HG03378 (cell line): ENCODE measurements at regions not wholly inside any gene's neighbourhood (a gene's known extent, or its start where the extent isn't known, plus 50 kb on each side); places are given as distances from the start of the nearest gene placed in this dataset.

ENCODE experiments used
- ATAC-seq: cut with Tn5 transposase; IDR thresholded peaks from one replicate; pipeline ENCODE4 v1.9.1; 2021; ENCODE audit warnings: mild to moderate bottlenecking, moderate library complexity; ENCODE audit not compliant: unreplicated experiment

DNA sequence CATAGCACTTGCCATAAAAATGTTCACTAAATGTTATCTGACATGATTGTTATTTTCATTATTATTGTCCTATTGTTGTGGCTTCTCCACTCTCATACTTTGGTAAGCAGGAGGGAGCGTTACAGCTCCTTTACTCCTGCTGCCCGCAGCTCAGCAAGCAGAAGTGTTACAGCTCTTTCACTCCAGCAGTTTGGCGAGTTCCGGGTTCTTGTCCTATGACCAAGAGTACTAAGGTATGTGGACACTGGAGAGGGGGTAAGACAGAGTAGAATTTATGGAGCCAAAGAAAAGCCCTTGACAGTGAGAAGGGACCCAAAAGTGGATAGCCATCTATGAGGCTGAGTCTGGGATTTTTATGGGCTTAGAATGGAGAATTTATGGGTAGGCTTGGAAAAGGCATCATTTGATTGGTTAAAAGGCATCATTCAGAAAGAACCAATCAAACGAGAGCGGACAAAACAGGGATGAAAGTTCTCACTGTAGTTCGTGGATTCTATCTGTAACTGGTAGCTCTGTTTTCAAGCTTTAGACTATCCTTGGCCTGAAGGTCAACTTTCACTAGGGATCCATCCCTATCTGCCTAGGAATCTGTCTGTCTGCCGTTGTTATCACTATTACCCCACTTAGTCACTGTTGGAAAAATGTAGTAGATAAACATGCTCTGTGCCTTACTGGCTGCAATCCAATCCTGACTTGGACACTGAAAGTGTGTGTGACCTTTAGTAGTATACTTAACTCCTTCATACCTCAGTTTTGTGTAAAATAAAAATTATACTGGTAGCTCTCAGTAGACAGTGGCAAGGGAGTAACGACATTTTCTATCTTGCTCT, 545.6 kb upstream of the LCORL start:
- ATAC-seq, result no peak

DNA sequence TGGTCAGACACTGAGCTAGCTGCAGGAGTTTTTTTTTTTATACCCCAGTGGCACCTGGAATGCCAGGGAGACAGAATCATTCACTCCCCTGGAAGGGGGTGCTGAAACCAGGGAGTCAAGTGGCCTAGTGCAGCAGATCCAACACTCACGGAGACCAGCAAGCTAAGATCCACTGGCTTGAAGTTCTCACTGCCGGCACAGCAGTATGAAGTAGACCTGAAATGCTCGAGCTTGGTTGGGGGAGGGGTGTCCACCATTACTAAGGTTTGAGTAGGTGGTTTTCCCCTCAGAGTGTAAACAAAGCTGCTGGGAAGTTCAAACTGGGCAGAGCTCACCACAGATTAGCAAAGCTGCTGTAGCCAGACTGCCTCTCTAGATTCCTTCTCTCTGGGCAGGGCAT, 537.9 kb upstream of the LCORL start:
- ATAC-seq, result no peak

DNA sequence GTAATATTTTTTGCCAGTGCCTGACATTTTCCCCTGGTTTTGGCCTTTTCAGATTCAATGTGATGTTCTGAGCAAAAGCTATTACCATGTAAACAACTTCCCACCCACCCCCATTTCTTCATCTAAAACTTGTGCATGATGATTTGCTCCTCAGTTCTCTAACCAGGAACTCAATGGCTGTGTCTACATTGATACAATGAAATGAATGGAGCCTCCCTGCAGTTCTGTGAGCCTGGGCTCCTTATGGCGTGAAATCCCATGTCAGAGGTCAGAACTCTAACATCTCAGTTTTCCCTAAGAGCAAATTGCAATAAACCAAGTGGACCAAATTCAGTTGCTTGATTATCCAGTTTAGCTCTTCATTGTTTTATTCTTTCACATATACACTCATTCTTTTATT, 534.8 kb upstream of the LCORL start:
- ATAC-seq, result no peak

DNA sequence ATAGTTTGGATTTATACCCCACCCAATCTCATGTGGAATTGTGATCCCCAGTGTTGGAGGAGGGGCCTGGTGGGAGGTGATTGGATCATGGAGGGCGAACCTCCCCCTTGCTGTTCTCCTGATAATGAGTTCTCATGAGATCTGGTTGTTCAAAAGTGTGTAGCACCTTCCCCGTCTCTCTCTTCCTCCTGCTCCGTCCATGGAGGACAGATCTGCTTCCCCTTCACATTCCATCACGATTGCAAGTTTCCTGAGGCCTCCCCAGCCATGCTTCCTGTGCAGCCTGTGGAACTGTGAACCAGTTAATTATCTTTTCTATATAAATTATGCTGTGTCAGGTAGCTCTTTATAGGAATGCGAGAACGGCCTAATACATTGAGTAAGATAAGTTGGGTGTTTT, 518.8 kb upstream of the LCORL start:
- ATAC-seq, result no peak

DNA sequence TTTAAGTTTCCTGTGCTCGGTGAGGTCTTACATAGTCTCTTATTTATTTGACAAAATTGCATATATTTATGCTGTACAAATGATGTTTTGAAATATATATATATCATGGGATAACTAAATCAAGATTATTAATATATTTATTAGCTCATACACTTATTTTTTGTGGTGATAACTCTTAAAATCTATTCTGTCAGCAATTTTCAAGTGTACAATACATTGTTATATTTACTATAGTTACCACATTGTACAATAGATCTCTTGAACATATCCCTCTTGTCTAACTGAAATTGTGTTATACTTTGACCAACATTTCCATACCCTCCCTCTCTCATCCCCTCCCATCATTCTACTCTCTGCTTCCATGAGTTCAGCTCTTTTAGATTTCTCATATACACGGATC, 516.6 kb upstream of the LCORL start:
- no peak for ATAC-seq

DNA sequence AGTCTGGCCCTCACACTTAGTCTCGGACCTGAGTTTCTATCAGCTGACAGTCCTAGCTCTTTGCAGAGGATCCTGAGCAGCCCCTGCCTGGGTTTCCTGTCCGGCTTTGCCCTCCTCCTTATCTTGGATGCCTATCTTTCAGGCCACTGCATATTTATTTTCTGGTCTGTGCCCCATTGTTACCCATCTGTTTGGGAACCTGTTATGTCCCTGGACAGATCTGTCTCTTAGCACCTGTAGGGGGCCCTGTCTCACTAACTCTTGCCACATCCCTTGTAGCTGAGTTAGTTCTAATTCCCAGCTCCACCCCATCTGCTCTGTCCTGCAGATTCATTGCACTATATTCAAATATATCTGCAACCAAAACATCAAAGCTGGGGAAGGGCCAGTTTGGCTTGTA, 514.9 kb upstream of the LCORL start:
- no peak for ATAC-seq

DNA sequence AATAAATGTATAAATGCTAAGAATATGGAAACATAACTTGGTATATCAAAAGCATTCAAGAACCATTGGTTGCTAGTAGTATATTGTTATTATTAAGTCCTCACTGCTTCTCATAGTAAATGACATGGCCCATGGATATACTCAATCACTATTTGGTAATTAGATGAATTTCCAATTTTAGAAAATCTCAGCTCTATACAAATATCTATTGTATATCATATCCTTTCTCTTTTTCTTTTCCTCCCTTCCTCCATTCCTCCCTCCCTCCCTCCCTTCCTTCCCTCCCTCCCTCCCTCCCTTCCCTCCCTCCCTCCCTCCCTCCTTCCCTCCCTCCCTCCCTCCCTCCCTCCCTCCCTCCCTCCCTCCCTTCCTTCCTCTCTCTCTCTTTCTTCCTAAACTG, 514.4 kb upstream of the LCORL start:
- no peak for ATAC-seq

DNA sequence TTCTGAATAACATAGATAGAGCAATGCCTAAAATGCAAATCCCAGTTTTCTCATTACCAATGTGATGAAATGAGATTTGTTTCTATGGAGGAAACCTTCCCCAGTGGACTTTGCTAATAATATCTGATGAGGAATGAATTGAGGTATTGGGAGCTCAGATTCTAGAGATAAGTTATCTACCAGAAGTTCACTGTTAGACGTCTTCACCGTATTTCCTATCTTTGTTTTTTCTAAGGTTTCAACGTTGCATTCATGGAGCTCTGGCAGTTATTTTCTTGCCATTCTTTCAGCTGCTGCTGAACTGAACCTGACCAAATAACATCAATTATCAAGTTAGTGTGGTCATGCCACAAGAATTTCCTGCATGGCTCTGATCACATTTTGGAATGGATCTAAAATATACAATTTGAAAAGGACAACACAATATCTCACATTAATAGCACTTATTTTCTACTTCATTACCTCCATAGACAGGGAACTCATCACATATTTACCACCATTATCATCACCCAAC, 511.8 kb upstream of the LCORL start:
- no peak for ATAC-seq

DNA sequence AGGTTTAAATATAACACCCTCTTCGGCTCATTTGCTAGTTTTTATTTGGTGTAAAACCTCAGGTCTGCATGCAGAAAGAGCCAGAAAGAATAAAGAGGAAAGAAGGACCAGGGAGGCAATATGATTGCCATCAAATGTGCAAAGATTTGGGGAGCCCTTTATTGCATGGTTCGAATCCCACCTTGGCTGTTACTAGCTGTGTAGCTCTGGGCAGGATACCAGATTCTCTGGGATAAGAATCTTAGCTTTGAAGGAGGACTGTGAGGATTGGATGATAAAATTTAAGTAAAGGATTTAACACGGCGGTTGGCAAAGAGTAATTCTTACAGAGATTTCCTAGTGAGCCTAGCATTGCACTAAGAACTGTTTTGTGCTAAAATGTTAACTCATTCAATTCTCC, 510.2 kb upstream of the LCORL start:
- no peak for ATAC-seq

DNA sequence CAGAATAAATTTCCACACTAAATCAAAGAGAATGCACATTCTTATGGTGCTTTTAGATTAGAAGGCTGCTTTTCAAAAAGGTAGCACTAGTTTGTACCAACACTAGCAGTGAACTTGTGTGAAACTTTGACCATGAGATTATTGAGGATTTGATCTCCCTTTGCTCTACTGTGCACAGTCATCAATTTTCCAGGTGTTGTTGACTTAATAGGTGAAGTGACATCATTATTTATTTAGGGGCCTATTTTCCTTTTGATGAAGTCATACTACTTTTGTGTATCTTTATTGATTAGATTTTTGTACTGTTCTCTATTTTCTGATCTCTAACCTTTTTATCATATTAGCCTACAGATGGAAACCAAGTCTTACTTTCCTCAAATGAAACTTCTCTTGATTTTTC, 507.9 kb upstream of the LCORL start:
- ATAC-seq, result no peak

DNA sequence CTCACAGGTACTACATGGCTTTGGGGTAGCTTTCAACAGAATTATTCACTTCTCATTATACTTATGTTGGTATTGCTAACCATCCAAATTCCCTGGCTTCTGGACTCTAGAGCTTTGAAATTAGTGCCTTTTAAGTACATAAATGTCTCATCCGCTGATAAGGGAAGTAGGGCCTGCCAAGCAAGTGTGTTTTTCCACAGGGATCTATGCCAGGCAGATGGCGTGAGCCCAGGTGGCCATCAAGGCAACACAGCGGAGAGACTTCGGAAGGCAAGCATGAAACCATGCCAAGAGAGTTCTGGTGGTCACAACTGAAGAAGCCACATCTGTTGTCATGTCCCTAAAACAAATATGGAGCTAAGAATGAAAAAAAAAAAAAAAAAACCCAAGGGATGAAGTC, 503.1 kb upstream of the LCORL start:
- no peak for ATAC-seq

DNA sequence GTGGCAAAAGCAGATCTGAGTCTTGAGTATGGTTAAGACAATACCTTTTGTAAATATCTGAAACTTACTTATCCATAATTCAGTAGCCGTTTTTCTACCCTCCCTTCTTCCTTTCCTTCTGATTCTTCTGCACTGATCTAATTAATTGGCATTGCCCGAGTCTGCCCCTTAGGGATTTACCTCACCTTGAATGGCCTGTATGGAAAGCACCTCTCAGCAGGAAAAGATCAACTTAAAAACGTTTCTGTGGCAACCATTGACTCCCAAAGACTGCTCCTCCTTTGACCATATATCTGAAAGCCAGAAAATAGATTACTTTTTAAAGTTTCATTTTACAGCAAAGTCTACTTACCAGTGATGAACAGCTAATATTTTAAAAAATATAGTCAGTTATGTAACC, 496.5 kb upstream of the LCORL start:
- ATAC-seq, result no peak

DNA sequence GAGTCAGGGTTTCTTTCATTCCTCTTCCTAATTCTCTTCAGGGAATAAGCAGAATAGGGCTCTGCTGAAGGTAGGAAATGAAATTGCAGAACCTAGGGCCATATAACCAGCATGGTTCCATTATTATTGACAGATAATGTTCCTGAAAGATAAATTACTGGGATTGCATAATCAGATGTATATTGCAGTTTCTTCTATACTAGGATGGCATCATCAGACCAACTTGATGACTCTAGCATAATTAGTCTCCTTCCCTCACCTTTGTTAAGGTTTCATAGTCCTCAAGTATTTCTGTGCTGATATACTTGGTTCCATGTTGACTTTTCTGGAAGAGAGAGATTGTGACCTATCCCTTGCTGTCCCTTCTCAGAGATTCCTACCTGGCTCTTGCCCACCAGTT, 492.3 kb upstream of the LCORL start:
- ATAC-seq, result no peak

DNA sequence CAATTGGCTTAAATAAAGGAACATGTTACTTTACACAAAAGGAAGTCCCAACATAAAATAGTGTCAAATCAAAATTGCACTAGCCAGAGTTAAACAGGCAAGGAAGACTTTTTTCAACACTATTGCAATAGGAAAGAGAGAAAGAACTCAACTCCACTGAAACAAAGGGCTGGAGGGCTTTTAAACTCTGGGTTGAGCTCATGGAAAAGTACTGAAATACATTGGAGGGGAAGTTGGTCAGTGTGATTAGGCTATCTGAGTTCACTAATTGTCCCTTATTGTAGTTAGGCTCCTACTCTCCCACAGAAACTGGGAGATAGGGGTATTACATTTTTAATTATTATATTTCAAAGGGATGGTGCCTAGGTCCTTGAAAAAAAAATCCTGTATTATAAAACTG, 491.2 kb upstream of the LCORL start:
- ATAC-seq, result no peak

DNA sequence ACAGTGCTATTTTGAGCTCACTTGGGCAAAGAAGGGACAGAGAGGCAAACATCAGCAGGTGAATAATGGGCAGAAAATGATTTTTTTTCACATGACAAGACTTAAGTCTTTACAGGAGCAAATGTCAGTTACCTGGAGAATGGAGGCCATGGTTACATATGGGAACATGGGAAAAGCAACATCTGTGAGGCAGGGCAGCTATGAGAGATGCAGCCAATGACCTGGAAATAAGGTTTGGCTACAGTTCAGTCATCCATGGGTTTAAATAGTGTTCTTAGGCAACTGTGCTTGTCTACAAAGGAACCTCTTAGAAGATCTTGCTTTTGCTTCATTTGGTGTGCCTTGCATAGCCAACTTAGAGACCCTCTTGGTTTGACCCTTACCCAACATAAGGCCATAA, 490.2 kb upstream of the LCORL start:
- no peak for ATAC-seq

DNA sequence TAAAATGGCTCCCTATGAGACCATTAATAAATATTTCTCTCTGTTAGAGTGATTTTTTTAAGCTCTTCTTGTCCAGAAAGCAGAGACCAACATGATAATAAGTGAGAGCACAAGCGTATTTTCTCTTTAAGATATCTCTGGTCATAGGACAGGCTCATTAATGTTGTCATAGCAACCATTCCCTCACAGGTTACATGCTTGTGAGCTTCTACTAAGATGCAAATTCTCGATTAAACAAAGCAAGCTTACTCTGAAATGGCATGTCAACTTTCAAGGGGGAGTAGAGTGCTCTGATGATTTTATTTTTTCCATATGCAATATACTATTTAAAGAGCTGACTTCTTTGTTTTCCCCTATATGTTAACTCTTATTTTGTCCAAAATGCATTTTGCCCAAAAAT, 487.2 kb upstream of the LCORL start:
- ATAC-seq, result no peak

DNA sequence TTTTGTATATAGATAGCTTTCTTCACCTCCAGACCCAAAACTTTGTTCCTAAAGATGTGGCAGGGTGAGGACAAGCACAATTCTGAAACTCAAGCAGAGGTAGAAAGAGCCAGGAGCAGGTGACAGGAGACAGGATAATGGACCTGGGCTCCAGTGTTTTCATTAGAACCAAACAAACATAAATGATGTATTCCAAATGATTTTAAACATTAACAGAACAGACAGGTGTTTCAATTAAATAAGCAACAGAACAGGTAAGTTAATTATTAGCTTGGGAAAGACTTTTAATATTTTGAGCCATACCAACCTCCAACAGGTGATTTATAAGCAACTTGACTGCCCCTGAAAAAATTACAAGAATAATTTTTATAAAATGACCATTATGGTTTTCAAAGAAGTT, 459.4 kb upstream of the LCORL start:
- ATAC-seq, result no peak

DNA sequence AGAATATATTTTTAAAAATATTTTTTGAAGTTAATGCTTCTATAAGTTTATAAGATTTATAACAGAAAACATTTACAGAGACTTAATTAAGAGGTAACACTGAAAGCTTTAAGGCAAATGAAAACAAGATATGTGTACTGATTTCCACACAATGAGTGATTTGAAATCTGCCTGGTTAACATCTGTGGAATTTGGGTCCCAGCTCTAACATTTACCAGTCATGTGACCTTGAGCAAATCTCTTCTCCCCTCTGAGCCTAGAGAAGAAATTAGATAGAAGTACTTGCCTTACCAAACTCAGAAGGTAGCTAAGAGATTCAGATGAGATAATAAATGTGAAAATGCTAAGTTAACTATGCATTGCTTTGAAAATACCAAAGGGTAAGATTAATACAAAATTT, 458.8 kb upstream of the LCORL start:
- no peak for ATAC-seq

DNA sequence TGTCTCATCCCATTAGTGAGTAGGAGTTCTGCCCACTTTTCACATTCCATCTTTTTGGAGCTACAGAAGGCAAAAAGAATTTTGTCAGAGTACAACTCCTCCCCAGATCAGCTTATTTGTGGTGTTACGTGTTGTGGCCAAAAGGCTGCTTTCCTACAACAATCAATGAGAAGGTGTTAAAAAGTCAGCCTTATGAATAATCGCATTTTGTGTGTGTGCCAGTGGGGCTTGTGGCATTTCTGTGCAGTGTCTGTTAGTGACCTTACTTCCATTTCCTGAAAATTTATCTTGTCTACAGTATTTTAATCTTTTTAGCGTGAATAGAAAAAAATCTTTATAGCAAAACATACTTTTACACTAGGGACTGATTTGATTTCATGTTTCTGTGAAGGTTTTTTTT, 458.3 kb upstream of the LCORL start:
- ATAC-seq, result no peak

DNA sequence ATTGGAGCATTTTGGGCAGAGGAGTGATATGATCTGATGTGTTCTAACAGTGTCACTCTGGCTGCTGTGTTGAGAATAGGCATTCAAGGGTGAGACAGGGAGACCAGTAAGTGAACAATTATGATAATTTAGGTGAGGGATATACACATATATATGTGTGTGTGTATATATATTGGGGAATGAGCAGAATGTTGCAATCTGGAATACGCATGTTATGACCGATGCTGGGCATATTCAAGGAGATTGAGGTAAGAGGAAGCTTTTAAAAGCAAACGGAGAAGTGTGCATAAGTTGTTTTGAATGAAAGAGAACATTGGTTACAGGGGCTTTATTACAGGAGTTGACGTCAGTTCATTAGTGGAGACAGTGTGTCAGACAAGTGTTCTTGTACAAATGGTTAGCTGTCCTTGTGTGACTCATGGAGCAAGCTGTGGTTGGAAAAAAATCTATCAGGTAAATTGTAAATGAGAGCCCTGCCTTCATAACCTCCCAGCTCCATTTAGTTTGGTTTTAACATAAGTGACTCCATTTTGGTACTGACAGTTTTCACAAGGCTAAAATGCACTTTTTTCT, 442.5 kb upstream of the LCORL start:
- no peak for ATAC-seq

DNA sequence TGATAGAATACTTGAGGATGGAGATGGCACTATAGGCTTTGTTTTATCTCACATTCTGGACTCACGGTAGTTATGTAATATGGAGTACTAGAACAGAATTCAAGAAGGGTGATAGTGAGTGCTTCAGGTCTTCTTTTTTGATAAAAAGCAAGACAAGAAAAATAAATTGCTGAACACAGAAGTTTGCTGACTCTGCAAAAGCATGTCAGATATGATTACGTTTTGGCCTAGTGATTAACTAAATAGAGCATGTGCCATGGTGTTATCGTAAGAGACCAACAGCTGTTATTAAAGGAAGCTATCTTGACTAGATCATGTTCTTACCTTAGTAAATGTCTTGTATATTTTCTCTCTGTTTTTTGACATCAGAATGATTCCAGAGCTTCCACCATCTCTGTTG, 436.9 kb upstream of the LCORL start:
- ATAC-seq, result no peak

DNA sequence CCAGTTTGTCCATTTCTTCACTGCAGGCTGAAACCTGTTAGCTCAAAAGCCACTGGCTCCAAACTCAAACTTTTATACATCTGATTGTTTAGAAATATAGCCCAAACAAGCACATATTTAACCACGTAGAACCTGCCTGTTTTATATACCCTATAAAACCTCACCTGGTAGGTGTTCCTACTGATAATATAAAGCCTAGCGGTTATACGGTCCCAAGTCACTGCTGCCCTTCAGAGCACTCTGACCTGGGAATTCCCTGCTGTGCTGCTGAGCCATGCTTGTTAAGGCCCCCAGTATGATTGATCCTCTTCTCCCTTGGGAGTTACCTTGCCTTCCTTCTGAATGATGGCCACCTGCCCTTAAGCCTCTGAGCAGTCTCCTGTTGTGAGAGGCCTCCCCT, 432.8 kb upstream of the LCORL start:
- no peak for ATAC-seq

DNA sequence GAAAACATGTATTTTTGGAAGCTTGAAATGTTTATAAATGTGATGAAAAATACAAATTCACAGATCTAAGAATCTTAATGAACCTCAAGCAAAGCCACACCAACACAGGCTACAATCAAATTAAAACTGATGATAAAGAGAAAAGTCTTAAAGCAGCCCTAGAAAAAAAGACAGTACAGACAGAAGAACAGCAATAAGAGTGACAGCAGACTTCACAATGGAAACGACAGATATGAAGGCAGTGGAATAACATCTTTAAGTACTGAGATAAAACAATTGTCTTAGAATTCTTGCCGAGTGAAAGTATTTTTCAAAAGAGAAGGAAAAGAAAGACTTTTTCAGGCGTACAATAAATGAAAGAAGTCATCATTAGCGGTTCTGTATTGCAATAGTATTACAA, 423.6 kb upstream of the LCORL start:
- ATAC-seq, result no peak
